ENCODE measurements at regions not wholly inside any gene's neighbourhood (a gene's known extent, or its start where the extent isn't known, plus 50 kb on each side); places are given as distances from the start of the nearest gene placed in this dataset.

- TF ChIP-seq GATA3 (IDR thresholded peaks at IDR 0.05; ENCODE audit: low read depth, low read length) (no peak), GATA2 (IDR thresholded peaks at IDR 0.05; ENCODE audit: low read depth, low read length) (no peak)
Observed at GRCh38 chr13:105804561-105805190, 730.8 kb downstream of the EFNB2 start.

Data from SH-SY5Y (cell line).